Thoracic aorta (tissue), 2 donors: ENCODE measurements at regions not wholly inside any gene's neighbourhood (a gene's known extent, or its start where the extent isn't known, plus 50 kb on each side); places are given as distances from the start of the nearest gene placed in this dataset.

Experiments used
- ATAC-seq: fragments of 150-250 bp; one replicate; pipeline ENCODE4 v1.8.0; 2017; ENCODE audit warnings: low read depth; ENCODE audit not compliant: insufficient number of reproducible peaks, low FRiP score
- DNase-seq: peaks from one replicate; pipeline ENCODE4 v3.0.0-alpha.2; 2020; ENCODE audit warnings: low spot score
- H3K27ac ChIP-seq, 2 donors: fragments of 200-600 bp; sonication (generic); 1 replicate in 1 of 2; 2 replicates in 1 of 2; pipeline ENCODE4 v1.5.1; 2016; ENCODE audit warnings: mild to moderate bottlenecking in 2 of 2, moderate library complexity in 2 of 2
- H3K27me3 ChIP-seq: fragments of 200-600 bp; sonication (generic); replicated peaks from 2 replicates; pipeline ENCODE4 v1.6.0; 2016; ENCODE audit warnings: mild to moderate bottlenecking; ENCODE audit not compliant: insufficient read depth
- H3K36me3 ChIP-seq: fragments of 200-600 bp; sonication (generic); one replicate; pipeline ENCODE4 v1.5.1; 2016
- H3K4me1 ChIP-seq, 2 donors: fragments of 200-600 bp; sonication (generic); 1 replicate in 1 of 2; 2 replicates in 1 of 2; pipeline versions ENCODE4 v1.5.1 to v1.6.0; 2016; ENCODE audit warnings: low read depth in 2 of 2, mild to moderate bottlenecking in 1 of 2; ENCODE audit not compliant: control insufficient read depth in 1 of 2
- H3K4me3 ChIP-seq: fragments of 200-600 bp; sonication (generic); 2 replicates; pipeline ENCODE4 v1.5.1; 2016; ENCODE audit warnings: mild to moderate bottlenecking
- H3K9me3 ChIP-seq: fragments of 200-600 bp; sonication (generic); 2 replicates; pipeline ENCODE4 v1.5.1; 2016
- CTCF ChIP-seq: fragments of 200-600 bp; sonication (generic); IDR thresholded peaks from one replicate; pipeline ENCODE4 v1.5.1; 2019; ENCODE audit warnings: antibody characterized with exemption

- H3K36me3 ChIP-seq = no peaks in the 10 kb centered on the region
- no peak overlapping the region for H3K4me3 ChIP-seq
- no peak for ATAC-seq
- DNase-seq = no peak
- no peaks in the 10 kb centered on the region for H3K9me3 ChIP-seq
- no peaks in the 10 kb centered on the region for H3K4me1 ChIP-seq
- no peak overlapping the region for H3K27ac ChIP-seq
- H3K27me3 ChIP-seq = no peaks in the 10 kb centered on the region
- no peak for TF ChIP-seq CTCF
Observed at GRCh38 chr3:89606151-89606550, 498.7 kb downstream of the EPHA3 start.

GRCh38 chr3:89612027-89612426, 504.6 kb downstream of the EPHA3 start:
- H3K36me3 ChIP-seq = no peaks in the 10 kb centered on the region
- no peak overlapping the region for H3K27ac ChIP-seq
- H3K9me3 ChIP-seq = no peaks in the 10 kb centered on the region
- no peak for ATAC-seq
- no peaks in the 10 kb centered on the region for H3K27me3 ChIP-seq
- H3K4me3 ChIP-seq = no peak overlapping the region
- TF ChIP-seq CTCF = no peak
- DNase-seq = no peak
- no peaks in the 10 kb centered on the region for H3K4me1 ChIP-seq

- Histone ChIP-seq H3K27ac (no peak overlapping the region), H3K4me3 (no peak overlapping the region), H3K4me1 (no peaks in the 10 kb centered on the region), H3K36me3 (no peaks in the 10 kb centered on the region), H3K27me3 (no peaks in the 10 kb centered on the region), H3K9me3 (no peaks in the 10 kb centered on the region)
- TF ChIP-seq CTCF = no peak
- DNase-seq (no peak), ATAC-seq (no peak)
Observed at GRCh38 chr3:89613241-89613640, 505.8 kb downstream of the EPHA3 start.

GRCh38 chr3:89617706-89618105, 510.3 kb downstream of the EPHA3 start:
- no peak for TF ChIP-seq CTCF
- Histone ChIP-seq H3K9me3 (no peaks in the 10 kb centered on the region), H3K27ac (no peak overlapping the region), H3K27me3 (no peaks in the 10 kb centered on the region), H3K4me3 (no peak overlapping the region), H3K4me1 (no peaks in the 10 kb centered on the region), H3K36me3 (no peaks in the 10 kb centered on the region)
- ATAC-seq (no peak), DNase-seq (no peak)

GRCh38 chr3:89619263-89619662, 511.8 kb downstream of the EPHA3 start:
- no peak overlapping the region for H3K27ac ChIP-seq
- H3K4me1 ChIP-seq = no peaks in the 10 kb centered on the region
- no peak overlapping the region for H3K4me3 ChIP-seq

More at GRCh38 chr3:89619263-89619662, 511.8 kb downstream of the EPHA3 start:
- no peaks in the 10 kb centered on the region for H3K36me3 ChIP-seq
- DNase-seq = no peak
- no peak for TF ChIP-seq CTCF
- H3K27me3 ChIP-seq = no peaks in the 10 kb centered on the region
- no peaks in the 10 kb centered on the region for H3K9me3 ChIP-seq
- no peak for ATAC-seq
